HEK293 (cell line): ENCODE measurements at regions not wholly inside any gene's neighbourhood (a gene's known extent, or its start where the extent isn't known, plus 50 kb on each side); places are given as distances from the start of the nearest gene placed in this dataset.

Source experiments
- CTCF ChIA-PET: fragments of 350-600 bp; formaldehyde crosslinking; extraction: SDS; loops from one replicate; lab custom pipeline; 2021; ENCODE audit warnings: antibody characterized with exemption; lab: Yijun Ruan, JAX
- POLR2A ChIA-PET: fragments of 300-600 bp; formaldehyde crosslinking; extraction: SDS; loops from one replicate; lab custom pipeline; 2020; ENCODE audit warnings: antibody characterized with exemption, inconsistent platforms; lab: Yijun Ruan, JAX
- H3K27ac ChIP-seq: fragments of 200-500 bp; sonication (Bioruptor generic); 2 replicates; pipeline ENCODE4 v1.5.1; 2014; ENCODE audit warnings: low read depth, low read length, control low read depth, inconsistent platforms; ENCODE audit errors: extremely low read depth
- H3K36me3 ChIP-seq, 2 experiments: fragments of 200-500 bp in 1 of 2; sonication (Bioruptor generic) in 1 of 2; 1 replicate in 1 of 2; 2 replicates in 1 of 2; pipeline ENCODE4 v1.5.1; 2014 to 2017; ENCODE audit warnings: inconsistent platforms in 2 of 2, low read length in 2 of 2; ENCODE audit not compliant: control insufficient read depth in 2 of 2, insufficient read depth in 1 of 2
- H3K4me1 ChIP-seq: fragments of 200-500 bp; sonication (Bioruptor generic); 2 replicates; pipeline ENCODE4 v1.5.1; 2014; ENCODE audit warnings: mild to moderate bottlenecking, low read length, inconsistent platforms; ENCODE audit not compliant: control insufficient read depth, insufficient read depth
- H3K4me3 ChIP-seq: 2 replicates; pipeline ENCODE4 v1.5.1; 2011; ENCODE audit warnings: low read depth, mild to moderate bottlenecking, control low read depth, low read length, moderate library complexity
- H3K9me3 ChIP-seq: fragments of 200-500 bp; sonication (Bioruptor generic); 2 replicates; pipeline ENCODE4 v1.5.1; 2014; ENCODE audit warnings: low read depth, low read length, inconsistent platforms; ENCODE audit not compliant: control insufficient read depth, insufficient read depth
- AEBP2 ChIP-seq: fragments of 450-650 bp; formaldehyde crosslinking; IDR thresholded peaks from 2 replicates; pipeline ENCODE4 v1.5.1; 2016; ENCODE audit warnings: missing biosample characterization, missing genetic modification characterization, borderline replicate concordance
- INSM2 ChIP-seq: fragments of 450-650 bp; formaldehyde crosslinking; IDR thresholded peaks from 2 replicates; pipeline ENCODE4 v1.5.1; 2016; ENCODE audit warnings: missing biosample characterization, missing genetic modification characterization
- KLF17 ChIP-seq: fragments of 450-650 bp; formaldehyde crosslinking; IDR thresholded peaks from 2 replicates; pipeline ENCODE4 v1.5.1; 2016; ENCODE audit warnings: missing biosample characterization, missing genetic modification characterization
- PRDM4 ChIP-seq: fragments of 450-650 bp; formaldehyde crosslinking; IDR thresholded peaks from 2 replicates; pipeline ENCODE4 v1.5.1; 2017; ENCODE audit warnings: missing biosample characterization, missing genetic modification characterization
- SETDB1 ChIP-seq: IDR thresholded peaks from one replicate; pipeline ENCODE4 v1.6.1; 2017; ENCODE audit warnings: mild to moderate bottlenecking, low read length, moderate library complexity, mixed read lengths; ENCODE audit not compliant: insufficient read length
- ZBTB7A ChIP-seq: fragments of 450-650 bp; formaldehyde crosslinking; IDR thresholded peaks from 2 replicates; pipeline ENCODE4 v1.5.1; 2016; ENCODE audit warnings: low read depth, missing biosample characterization, missing genetic modification characterization
- ZFHX2 ChIP-seq: fragments of 450-650 bp; formaldehyde crosslinking; conservative IDR thresholded peaks from 2 replicates; pipeline ENCODE4 v1.5.1; 2016; ENCODE audit warnings: missing biosample characterization, missing genetic modification characterization
- ZFP3 ChIP-seq: fragments of 450-650 bp; formaldehyde crosslinking; IDR thresholded peaks from 2 replicates; pipeline ENCODE4 v1.5.1; 2016; ENCODE audit warnings: low read depth, missing biosample characterization, missing genetic modification characterization
- ZFP41 ChIP-seq: fragments of 450-650 bp; formaldehyde crosslinking; IDR thresholded peaks from 2 replicates; pipeline ENCODE4 v1.5.1; 2016; ENCODE audit warnings: missing biosample characterization, missing genetic modification characterization, borderline replicate concordance
- ZNF10 ChIP-seq: fragments of 450-650 bp; formaldehyde crosslinking; IDR thresholded peaks from 2 replicates; pipeline ENCODE4 v1.5.1; 2017; ENCODE audit warnings: missing biosample characterization, missing genetic modification characterization
- ZNF19 ChIP-seq: fragments of 450-650 bp; formaldehyde crosslinking; IDR thresholded peaks from 2 replicates; pipeline ENCODE4; 2016; ENCODE audit warnings: missing biosample characterization, missing genetic modification characterization, low read depth
- ZNF214 ChIP-seq: fragments of 450-650 bp; formaldehyde crosslinking; IDR thresholded peaks from 2 replicates; pipeline ENCODE4 v1.5.1; 2017; ENCODE audit warnings: missing biosample characterization, mild to moderate bottlenecking, missing genetic modification characterization, borderline replicate concordance
- ZNF394 ChIP-seq: fragments of 450-650 bp; formaldehyde crosslinking; IDR thresholded peaks from 2 replicates; pipeline ENCODE4 v1.5.1; 2016; ENCODE audit warnings: missing biosample characterization, missing genetic modification characterization, mild to moderate bottlenecking, moderate library complexity, borderline replicate concordance
- ZNF416 ChIP-seq: fragments of 450-650 bp; formaldehyde crosslinking; IDR thresholded peaks from 2 replicates; pipeline ENCODE4 v1.5.1; 2016; ENCODE audit warnings: missing biosample characterization, missing genetic modification characterization
- ZNF423 ChIP-seq: fragments of 450-650 bp; formaldehyde crosslinking; IDR thresholded peaks from 2 replicates; pipeline ENCODE4 v1.5.1; 2016; ENCODE audit warnings: missing biosample characterization, missing genetic modification characterization
- ZNF449 ChIP-seq: fragments of 450-650 bp; formaldehyde crosslinking; IDR thresholded peaks from 2 replicates; pipeline ENCODE4 v1.5.1; 2017; ENCODE audit warnings: missing biosample characterization, mild to moderate bottlenecking, missing genetic modification characterization, moderate library complexity
- ZNF48 ChIP-seq: fragments of 450-650 bp; formaldehyde crosslinking; IDR thresholded peaks from 2 replicates; pipeline ENCODE4 v1.5.1; 2016; ENCODE audit warnings: missing biosample characterization, missing genetic modification characterization
- ZNF501 ChIP-seq: fragments of 450-650 bp; formaldehyde crosslinking; IDR thresholded peaks from 2 replicates; pipeline ENCODE4 v1.5.1; 2016; ENCODE audit warnings: missing biosample characterization, missing genetic modification characterization
- ZNF600 ChIP-seq: fragments of 450-650 bp; formaldehyde crosslinking; IDR thresholded peaks from 2 replicates; pipeline ENCODE4 v1.5.1; 2016; ENCODE audit warnings: missing biosample characterization, missing genetic modification characterization
- ZNF624 ChIP-seq: fragments of 450-650 bp; formaldehyde crosslinking; IDR thresholded peaks from 2 replicates; pipeline ENCODE4 v1.5.1; 2017; ENCODE audit warnings: missing biosample characterization, missing genetic modification characterization
- ZNF692 ChIP-seq: fragments of 450-650 bp; formaldehyde crosslinking; IDR thresholded peaks from 2 replicates; pipeline ENCODE4 v1.5.1; 2016; ENCODE audit warnings: missing biosample characterization, missing genetic modification characterization
- ZNF777 ChIP-seq: fragments of 450-650 bp; formaldehyde crosslinking; IDR thresholded peaks from 2 replicates; pipeline ENCODE4 v1.5.1; 2017; ENCODE audit warnings: missing biosample characterization, missing genetic modification characterization, borderline replicate concordance
- ZSCAN23 ChIP-seq: fragments of 450-650 bp; formaldehyde crosslinking; IDR thresholded peaks from 2 replicates; pipeline ENCODE4 v1.5.1; 2016; ENCODE audit warnings: missing biosample characterization, missing genetic modification characterization

GRCh38 chr17:33806631-33807030, 448.5 kb upstream of the CCL2 start (continued):
- no peak for TF ChIP-seq INSM2
- no peak for TF ChIP-seq ZNF777 (tag by site-specific recombination)
- TF ChIP-seq ZNF10 (tag by site-specific recombination) = no peak
- TF ChIP-seq ZNF501 (tag by site-specific recombination) = no peak
- TF ChIP-seq ZFHX2 (tag by site-specific recombination) = no peak
- TF ChIP-seq ZNF600 (tag by site-specific recombination) = no peak
- TF ChIP-seq ZNF449 = no peak
- no peak for TF ChIP-seq PRDM4 (tag by site-specific recombination)
- no peak for TF ChIP-seq ZNF624 (tag by site-specific recombination)
- no peak for TF ChIP-seq SETDB1

GRCh38 chr17:33809748-33810147, 445.3 kb upstream of the CCL2 start:
- no peaks in the 10 kb centered on the region for H3K9me3 ChIP-seq
- H3K36me3 ChIP-seq = no peaks in the 10 kb centered on the region
- H3K27ac ChIP-seq = no peak overlapping the region
- no peaks in the 10 kb centered on the region for H3K4me1 ChIP-seq
- ChIA-PET POLR2A (no interaction called here), CTCF (interaction anchor here (1.6 kb wide), 1 partner anchor 13 kb away, joined by 4 read pairs; no protein-coding TSS in a partner anchor)
- H3K4me3 ChIP-seq = no peak overlapping the region
- TF ChIP-seq ZNF394 (tag by site-specific recombination) = no peak
- no peak for TF ChIP-seq ZBTB7A (tag by site-specific recombination)
- TF ChIP-seq ZNF19 (tag by site-specific recombination) = no peak
- TF ChIP-seq ZNF48 (tag by site-specific recombination) = no peak

- ChIA-PET CTCF (interaction anchor here (0.7 to 1.6 kb wide), 3 partner anchors 12 to 117 kb away, joined by 3 to 4 read pairs (median 3); no protein-coding TSS in a partner anchor), POLR2A (no interaction called here)
- no peaks in the 10 kb centered on the region for H3K36me3 ChIP-seq
- TF ChIP-seq ZFP41 (tag by site-specific recombination) = no peak
- TF ChIP-seq ZNF48 (tag by site-specific recombination) = no peak
- no peak for TF ChIP-seq ZNF214 (tag by site-specific recombination)
- TF ChIP-seq ZNF416 (tag by site-specific recombination) = no peak
- no peak for TF ChIP-seq ZNF423
- no peak for TF ChIP-seq KLF17 (tag by site-specific recombination)
- no peak for TF ChIP-seq ZNF692 (tag by site-specific recombination)
- TF ChIP-seq AEBP2 (tag by site-specific recombination) = no peak
- no peak for TF ChIP-seq ZFP3 (tag by site-specific recombination)
- TF ChIP-seq ZSCAN23 (tag by site-specific recombination) = no peak
Measured at GRCh38 chr17:33811004-33811760, 443.9 kb upstream of the CCL2 start.

More at GRCh38 chr17:33811004-33811760, 443.9 kb upstream of the CCL2 start:
- H3K9me3 ChIP-seq = no peaks in the 10 kb centered on the region
- no peak overlapping the region for H3K4me3 ChIP-seq
- no peak overlapping the region for H3K27ac ChIP-seq
- no peaks in the 10 kb centered on the region for H3K4me1 ChIP-seq
